Lung (tissue), 11 donors: ENCODE measurements at regions not wholly inside any gene's neighbourhood (a gene's known extent, or its start where the extent isn't known, plus 50 kb on each side); places are given as distances from the start of the nearest gene placed in this dataset.

Experiments
- ATAC-seq: fragments of 200-7000 bp; cut with Tn5 transposase; one replicate; pipeline ENCODE4 v1.9.1; 2020; ENCODE audit warnings: moderate number of reproducible peaks; ENCODE audit not compliant: insufficient read depth, low FRiP score
- DNase-seq, 3 donors: peaks; one replicate each; pipeline ENCODE4 v3.0.0-alpha.2; 2013 to 2017
- H3K27ac ChIP-seq, 2 donors: one replicate each; pipeline ENCODE4 v1.5.1; 2013; ENCODE audit warnings: mild to moderate bottlenecking in 2 of 2, moderate library complexity in 2 of 2, control low read depth in 1 of 2, inconsistent platforms in 1 of 2, low read depth in 1 of 2, low read length in 1 of 2
- H3K27me3 ChIP-seq, 3 donors: one replicate each; pipeline ENCODE4 v1.5.1; 2013; ENCODE audit warnings: low read length in 2 of 3; ENCODE audit not compliant: control insufficient read depth in 3 of 3, insufficient read depth in 3 of 3
- H3K36me3 ChIP-seq, 4 donors: one replicate each; pipeline ENCODE4 v1.5.1; 2013; ENCODE audit warnings: low read length in 4 of 4, mild to moderate bottlenecking in 1 of 4, moderate library complexity in 1 of 4; ENCODE audit not compliant: control insufficient read depth in 4 of 4, insufficient read depth in 4 of 4
- H3K4me1 ChIP-seq, 5 donors: one replicate each; pipeline ENCODE4 v1.5.1; 2013; ENCODE audit warnings: low read length in 5 of 5, mild to moderate bottlenecking in 2 of 5, moderate library complexity in 1 of 5; ENCODE audit not compliant: control insufficient read depth in 5 of 5, insufficient read depth in 5 of 5
- H3K4me3 ChIP-seq: one replicate; pipeline ENCODE4 v1.5.1; 2013; ENCODE audit warnings: mild to moderate bottlenecking, control low read depth, moderate library complexity
- H3K9ac ChIP-seq, 2 donors: one replicate each; pipeline ENCODE4 v1.5.1; 2013; ENCODE audit warnings: low read length in 2 of 2, control low read depth in 1 of 2; ENCODE audit not compliant: insufficient read depth in 1 of 2
- H3K9me3 ChIP-seq, 4 donors: one replicate each; pipeline ENCODE4 v1.5.1; 2013; ENCODE audit warnings: low read length in 3 of 4, mild to moderate bottlenecking in 1 of 4, moderate library complexity in 1 of 4; ENCODE audit not compliant: control insufficient read depth in 4 of 4, insufficient read depth in 3 of 4
- CTCF ChIP-seq: IDR thresholded peaks from 2 replicates; pipeline ENCODE4 v1.5.1; 2012; ENCODE audit warnings: mild to moderate bottlenecking; ENCODE audit errors: control extremely low read depth, extremely low read depth
- WGBS, 2 donors: extraction: QIAGEN DNeasy Blood & Tissue Kit; methylation state at CpG; one replicate each; pipeline ENCODE4 v1.1.7; 2013; 5-methylcytosine and 5-hydroxymethylcytosine counted together
- donor health status: control.
- donor health status: control.
- donor health status: Bipolar disorder and iron deficiency.
- donor health status: healthy.
- donor health status: DM: yes; HTN: yes; CAD: no.

GRCh38 chr1:229900220-229900619 is 166.8 kb upstream of the GALNT2 start:
- no peaks in the 10 kb centered on the region for H3K27me3 ChIP-seq
- H3K9me3 ChIP-seq = peaks cover 0 to 4% (median 0%) of the 10 kb centered on the region in 4 donors
- no peak overlapping the region for H3K9ac ChIP-seq
- no peak for TF ChIP-seq CTCF
- no peak for ATAC-seq
- no peaks in the 10 kb centered on the region for H3K4me1 ChIP-seq
- no peaks in the 10 kb centered on the region for H3K36me3 ChIP-seq
- WGBS, 2 donors = 95% methylated on average over 1 of the region's 1 CpG
- H3K4me3 ChIP-seq = no peak overlapping the region
- no peak overlapping the region for H3K27ac ChIP-seq
- no peak for DNase-seq

GRCh38 chr1:229905031-229905545 is 161.9 kb upstream of the GALNT2 start:
- H3K27ac ChIP-seq = no peak overlapping the region
- no peak for ATAC-seq
- no peaks in the 10 kb centered on the region for H3K9me3 ChIP-seq
- no peak for DNase-seq
- H3K36me3 ChIP-seq = no peaks in the 10 kb centered on the region
- TF ChIP-seq CTCF = no peak
- 77 to 83% methylated on average over 7 of the region's 7 CpGs for WGBS, 2 donors
- no peak overlapping the region for H3K4me3 ChIP-seq
- no peak overlapping the region for H3K9ac ChIP-seq
- peaks cover 0 to 11% (median 0%) of the 10 kb centered on the region in 3 donors for H3K27me3 ChIP-seq
- H3K4me1 ChIP-seq = no peaks in the 10 kb centered on the region

GRCh38 chr1:229905652-229906051 is 161.4 kb upstream of the GALNT2 start:
- no peak for TF ChIP-seq CTCF
- H3K9ac ChIP-seq = no peak overlapping the region
- 83 to 85% methylated on average over 1 of the region's 1 CpG for WGBS, 2 donors
- DNase-seq (no peak), ATAC-seq (no peak)
- H3K4me3 ChIP-seq = no peak overlapping the region
- no peaks in the 10 kb centered on the region for H3K4me1 ChIP-seq
- H3K27ac ChIP-seq = no peak overlapping the region
- H3K36me3 ChIP-seq = no peaks in the 10 kb centered on the region
- H3K27me3 ChIP-seq = peaks cover 0 to 11% (median 0%) of the 10 kb centered on the region in 3 donors
- no peaks in the 10 kb centered on the region for H3K9me3 ChIP-seq

GRCh38 chr1:229907884-229908638 is 159.0 kb upstream of the GALNT2 start:
- no peak for DNase-seq
- H3K27me3 ChIP-seq = peaks cover 0 to 16% (median 3%) of the 10 kb centered on the region in 3 donors
- no peaks in the 10 kb centered on the region for H3K9me3 ChIP-seq
- ATAC-seq = no peak
- no peak for TF ChIP-seq CTCF
- no peak overlapping the region for H3K9ac ChIP-seq
- no peaks in the 10 kb centered on the region for H3K4me1 ChIP-seq
- H3K27ac ChIP-seq = no peak overlapping the region
- no peak overlapping the region for H3K4me3 ChIP-seq
- WGBS, 2 donors = 58% methylated on average over 7 of the region's 7 CpGs
- H3K36me3 ChIP-seq = no peaks in the 10 kb centered on the region
